LNCAP (cell line): ENCODE measurements at regions not wholly inside any gene's neighbourhood (a gene's known extent, or its start where the extent isn't known, plus 50 kb on each side); places are given as distances from the start of the nearest gene placed in this dataset.

Experiments
- CTCF ChIP-seq: fragments of 450-650 bp; IDR thresholded peaks from 2 replicates; pipeline ENCODE4 v1.5.1; 2017; ENCODE audit warnings: mild to moderate bottlenecking

GRCh38 chr14:40098468-40098867 is 666.2 kb upstream of the FBXO33 start:
- no peak for TF ChIP-seq CTCF

GRCh38 chr14:40096968-40097367 is 664.7 kb upstream of the FBXO33 start:
- TF ChIP-seq CTCF, result no peak

- TF ChIP-seq CTCF, result no peak
These were observed 661.6 kb upstream of the FBXO33 start for GRCh38 chr14:40093800-40094199.

GRCh38 chr14:40074169-40074568 is 641.9 kb upstream of the FBXO33 start:
- no peak for TF ChIP-seq CTCF

- TF ChIP-seq CTCF, result no peak
These were observed 639.9 kb upstream of the FBXO33 start for GRCh38 chr14:40072175-40072574.

GRCh38 chr14:40058901-40059897 is 627.0 kb upstream of the FBXO33 start:
- no peak for TF ChIP-seq CTCF

GRCh38 chr14:40053416-40053815 is 621.2 kb upstream of the FBXO33 start:
- no peak for TF ChIP-seq CTCF
